Glutamatergic neuron (in vitro differentiated cells): ENCODE measurements at regions not wholly inside any gene's neighbourhood (a gene's known extent, or its start where the extent isn't known, plus 50 kb on each side); places are given as distances from the start of the nearest gene placed in this dataset.

Experiments
- DNase-seq: peaks from one replicate; pipeline ENCODE4 v3.0.0; 2022
- H3K27ac Mint-ChIP-seq: one replicate; pipeline ENCODE4 v1.8.0; 2020; ENCODE audit warnings: mild to moderate bottlenecking, mixed read lengths, inconsistent platforms; ENCODE audit not compliant: unreplicated experiment
- H3K27me3 Mint-ChIP-seq: one replicate; pipeline ENCODE4 v1.8.0; 2020; ENCODE audit warnings: mild to moderate bottlenecking, moderate library complexity, mixed read lengths, inconsistent platforms; ENCODE audit not compliant: unreplicated experiment
- H3K36me3 Mint-ChIP-seq: one replicate; pipeline ENCODE4 v1.8.0; 2020; ENCODE audit warnings: mild to moderate bottlenecking, mixed read lengths, inconsistent platforms; ENCODE audit not compliant: unreplicated experiment
- H3K4me1 Mint-ChIP-seq: one replicate; pipeline ENCODE4 v1.8.0; 2020; ENCODE audit warnings: mild to moderate bottlenecking, low read depth, mixed read lengths, inconsistent platforms; ENCODE audit not compliant: unreplicated experiment
- H3K4me3 Mint-ChIP-seq: one replicate; pipeline ENCODE4 v1.8.0; 2020; ENCODE audit warnings: mild to moderate bottlenecking, mixed read lengths, inconsistent platforms; ENCODE audit not compliant: unreplicated experiment
- H3K9me3 Mint-ChIP-seq: one replicate; pipeline ENCODE4 v1.8.0; 2020; ENCODE audit warnings: mild to moderate bottlenecking, moderate library complexity, mixed read lengths, inconsistent platforms; ENCODE audit not compliant: unreplicated experiment
- CTCF ChIP-seq: fragments of 200-600 bp; sonication (generic); IDR thresholded peaks from one replicate; pipeline ENCODE4 v1.5.0; 2021; ENCODE audit not compliant: partially characterized antibody, unreplicated experiment

GRCh38 chr6:6798448-6798860 is 209.9 kb downstream of the LY86 start:
- Mint-ChIP-seq H3K9me3 (peaks cover 3% of the 10 kb centered on the region), H3K27me3 (peaks cover 5% of the 10 kb centered on the region), H3K4me3 (no peak overlapping the region), H3K4me1 (no peaks in the 10 kb centered on the region), H3K36me3 (no peaks in the 10 kb centered on the region), H3K27ac (no peak overlapping the region)
- DNase-seq, result no peak
- TF ChIP-seq CTCF, result no peak

DNA sequence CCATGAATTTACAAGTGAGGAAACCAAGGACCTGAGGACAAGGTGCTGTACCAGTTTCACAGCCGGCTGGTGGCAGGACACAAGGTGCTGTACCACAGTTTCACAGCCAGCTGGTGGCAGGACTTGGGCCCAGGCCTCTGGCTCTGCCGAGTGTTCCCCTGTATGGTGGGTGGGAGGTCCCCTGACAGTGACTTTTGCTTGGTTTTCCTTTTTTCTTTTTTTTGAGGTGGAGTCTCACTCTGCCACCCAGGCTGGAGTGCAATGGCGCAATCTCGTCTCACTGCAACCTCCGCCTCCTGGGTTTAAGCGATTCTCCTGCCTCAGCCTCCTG is 212.4 kb downstream of the LY86 start:
- no peak overlapping the region for H3K4me3 Mint-ChIP-seq
- no peak overlapping the region for H3K27ac Mint-ChIP-seq
- peaks cover 5% of the 10 kb centered on the region for H3K9me3 Mint-ChIP-seq
- peaks cover 8% of the 10 kb centered on the region for H3K27me3 Mint-ChIP-seq
- TF ChIP-seq CTCF, result no peak
- no peak for DNase-seq
- no peaks in the 10 kb centered on the region for H3K4me1 Mint-ChIP-seq
- H3K36me3 Mint-ChIP-seq, result no peaks in the 10 kb centered on the region

GRCh38 chr6:6801635-6802218 is 213.2 kb downstream of the LY86 start:
- DNase-seq, result no peak
- Mint-ChIP-seq H3K27me3 (peaks cover 8% of the 10 kb centered on the region), H3K9me3 (peaks cover 5% of the 10 kb centered on the region), H3K4me3 (no peak overlapping the region), H3K27ac (no peak overlapping the region), H3K4me1 (peaks cover 6% of the 10 kb centered on the region), H3K36me3 (no peaks in the 10 kb centered on the region)
- no peak for TF ChIP-seq CTCF

- no peak for DNase-seq
- Mint-ChIP-seq H3K36me3 (no peaks in the 10 kb centered on the region), H3K27me3 (peaks cover 4% of the 10 kb centered on the region), H3K4me1 (peaks cover 11% of the 10 kb centered on the region), H3K4me3 (no peak overlapping the region), H3K9me3 (peaks cover 5% of the 10 kb centered on the region), H3K27ac (no peak overlapping the region)
- TF ChIP-seq CTCF, result no peak
These were observed 214.9 kb downstream of the LY86 start for GRCh38 chr6:6803180-6803977.
